Naive thymus-derived CD4-positive, alpha-beta T cell (primary cell): ENCODE measurements at regions not wholly inside any gene's neighbourhood (a gene's known extent, or its start where the extent isn't known, plus 50 kb on each side); places are given as distances from the start of the nearest gene placed in this dataset.

Experiments used
- ATAC-seq: fragments of 150-1000 bp; cut with Tn5 transposase; 2 replicates; pipeline ENCODE4 v1.10.0; 2021; ENCODE audit warnings: mild to moderate bottlenecking, moderate library complexity
- CTCF ChIA-PET: fragments of 350-600 bp; sonication (Branson Sonifier 250); formaldehyde crosslinking; loops from one replicate; lab custom pipeline; 2021; ENCODE audit warnings: antibody characterized with exemption; lab: Charles Lee
- POLR2A ChIA-PET: fragments of 350-600 bp; sonication (Branson Sonifier 250); formaldehyde crosslinking; loops from one replicate; lab custom pipeline; 2021; ENCODE audit warnings: antibody characterized with exemption, inconsistent platforms; lab: Charles Lee
- DNase-seq, 9 donors: peaks; one replicate each; pipeline versions ENCODE4 v3.0.0 to v3.0.0-alpha.2; 2020 to 2022; ENCODE audit warnings: mixed read lengths in 1 of 9
- H3K27ac ChIP-seq: one replicate; pipeline ENCODE4 v1.7.0; 2013; ENCODE audit warnings: mild to moderate bottlenecking, low read depth, low read length, moderate library complexity
- H3K27me3 ChIP-seq, 2 donors: one replicate each; pipeline ENCODE4 v1.7.0; 2013; ENCODE audit warnings: low read length in 2 of 2, mild to moderate bottlenecking in 2 of 2, moderate library complexity in 2 of 2; ENCODE audit not compliant: control insufficient read depth in 2 of 2, insufficient read depth in 2 of 2
- H3K36me3 ChIP-seq, 3 experiments: 1 replicate in 2 of 3; 2 replicates in 1 of 3; pipeline ENCODE4 v1.7.0; 2013; ENCODE audit warnings: low read length in 3 of 3, mild to moderate bottlenecking in 3 of 3, moderate library complexity in 1 of 3; ENCODE audit not compliant: insufficient read depth in 3 of 3, control insufficient read depth in 2 of 3
- H3K4me1 ChIP-seq, 2 donors: one replicate each; pipeline ENCODE4 v1.7.0; 2013; ENCODE audit warnings: low read length in 2 of 2, mild to moderate bottlenecking in 2 of 2, moderate library complexity in 1 of 2; ENCODE audit not compliant: control insufficient read depth in 2 of 2, insufficient read depth in 2 of 2
- H3K4me3 ChIP-seq: 2 replicates; pipeline ENCODE4 v1.7.0; 2013; ENCODE audit warnings: mild to moderate bottlenecking, low read length
- H3K9me3 ChIP-seq, 3 experiments: 1 replicate in 2 of 3; 2 replicates in 1 of 3; pipeline ENCODE4 v1.7.0; 2013; ENCODE audit warnings: low read length in 3 of 3; ENCODE audit not compliant: control insufficient read depth in 2 of 3
- H3K27ac Mint-ChIP-seq, 9 donors: one replicate each; pipeline ENCODE4 v1.8.0; 2020 to 2022; ENCODE audit warnings: mixed read lengths in 9 of 9, mild to moderate bottlenecking in 8 of 9, moderate library complexity in 5 of 9, inconsistent platforms in 2 of 9
- H3K27me3 Mint-ChIP-seq, 5 donors: one replicate each; pipeline ENCODE4 v1.8.0; 2021 to 2022; ENCODE audit warnings: mixed read lengths in 5 of 5, mild to moderate bottlenecking in 1 of 5
- H3K36me3 Mint-ChIP-seq, 5 donors: one replicate each; pipeline ENCODE4 v1.8.0; 2020 to 2022; ENCODE audit warnings: mixed read lengths in 5 of 5, mild to moderate bottlenecking in 3 of 5, inconsistent platforms in 1 of 5
- H3K4me1 Mint-ChIP-seq, 7 donors: one replicate each; pipeline ENCODE4 v1.8.0; 2020 to 2022; ENCODE audit warnings: mixed read lengths in 7 of 7, mild to moderate bottlenecking in 3 of 7, inconsistent platforms in 1 of 7
- H3K4me3 Mint-ChIP-seq, 10 donors: one replicate each; pipeline ENCODE4 v1.8.0; 2020 to 2022; ENCODE audit warnings: mild to moderate bottlenecking in 10 of 10, mixed read lengths in 10 of 10, moderate library complexity in 6 of 10, inconsistent platforms in 2 of 10
- H3K9me3 Mint-ChIP-seq, 11 donors: one replicate each; pipeline ENCODE4 v1.8.0; 2020 to 2022; ENCODE audit warnings: mixed read lengths in 11 of 11, mild to moderate bottlenecking in 4 of 11, inconsistent platforms in 1 of 11, moderate library complexity in 1 of 11
- intact Hi-C, 2 donors: fragments of 100-400 bp; cut with micrococcal nuclease; formaldehyde crosslinking; loops; one replicate each; pipeline ENCODE4 v1.15.1; 2023

DNA sequence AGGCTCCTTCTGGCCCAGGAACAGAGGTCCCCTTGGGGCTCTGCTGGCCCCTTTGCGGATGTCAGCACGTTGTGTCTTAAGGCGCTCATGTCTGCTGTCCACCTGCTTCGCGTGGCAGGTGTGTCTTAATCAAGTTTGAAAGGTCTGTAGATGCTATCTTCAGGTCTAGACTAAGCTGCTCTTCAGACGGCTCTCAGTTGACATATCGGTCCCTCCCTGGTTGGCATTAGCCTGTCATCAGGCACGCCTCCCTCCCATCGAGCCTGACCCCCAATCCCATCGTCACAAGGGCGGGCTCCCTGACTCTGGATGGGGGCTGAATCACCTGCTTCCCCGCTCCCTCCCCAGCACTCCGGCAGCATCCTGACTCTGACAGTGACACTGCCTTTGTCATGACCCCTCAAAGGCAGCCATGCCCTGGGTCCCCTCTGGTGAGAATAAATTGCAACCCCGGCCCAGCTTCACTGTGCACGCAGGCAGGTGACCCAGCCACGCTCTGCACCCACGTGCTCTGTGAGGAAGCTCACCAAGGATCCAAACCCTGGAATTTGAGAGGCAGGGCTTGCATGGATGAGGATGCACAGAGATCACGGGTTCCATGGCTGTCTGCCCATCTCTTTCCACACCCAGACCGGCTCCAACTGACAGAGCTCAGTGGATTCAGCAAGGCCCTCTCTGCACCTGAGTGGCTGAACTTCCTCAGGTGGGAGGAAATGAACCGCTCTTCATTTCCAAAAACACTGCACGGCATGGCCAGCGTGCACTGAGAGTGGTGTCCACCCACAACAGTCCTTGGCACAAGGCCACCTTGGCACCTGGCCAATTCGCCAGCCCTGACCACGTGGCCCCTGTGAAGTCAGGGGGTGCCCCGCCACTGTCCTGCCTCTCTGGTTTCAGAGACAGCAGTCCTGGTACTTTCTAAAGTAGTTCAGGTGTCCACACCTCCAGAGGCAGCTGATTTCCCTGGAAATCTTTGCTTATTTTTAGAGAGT, 110.2 kb upstream of the GPC1 start:
- Mint-ChIP-seq H3K4me1 (peaks cover 0 to 1% (median 0%) of the 10 kb centered on the region in 7 donors), H3K9me3 (peaks cover 0 to 4% (median 1%) of the 10 kb centered on the region in 11 donors), H3K4me3 (no peak overlapping the region), H3K36me3 (no peaks in the 10 kb centered on the region), H3K27ac (no peak overlapping the region), H3K27me3 (peaks cover 0 to 11% (median 7%) of the 10 kb centered on the region in 5 donors)
- Histone ChIP-seq H3K27me3 (no peaks in the 10 kb centered on the region), H3K4me1 (no peaks in the 10 kb centered on the region), H3K9me3 (no peaks in the 10 kb centered on the region), H3K27ac (no peak overlapping the region), H3K4me3 (no peak overlapping the region), H3K36me3 (no peaks in the 10 kb centered on the region)
- intact Hi-C loops = no loop called here
- DNase-seq (no peak), ATAC-seq (no peak)
- ChIA-PET POLR2A (no interaction called here), CTCF (no interaction called here)

DNA sequence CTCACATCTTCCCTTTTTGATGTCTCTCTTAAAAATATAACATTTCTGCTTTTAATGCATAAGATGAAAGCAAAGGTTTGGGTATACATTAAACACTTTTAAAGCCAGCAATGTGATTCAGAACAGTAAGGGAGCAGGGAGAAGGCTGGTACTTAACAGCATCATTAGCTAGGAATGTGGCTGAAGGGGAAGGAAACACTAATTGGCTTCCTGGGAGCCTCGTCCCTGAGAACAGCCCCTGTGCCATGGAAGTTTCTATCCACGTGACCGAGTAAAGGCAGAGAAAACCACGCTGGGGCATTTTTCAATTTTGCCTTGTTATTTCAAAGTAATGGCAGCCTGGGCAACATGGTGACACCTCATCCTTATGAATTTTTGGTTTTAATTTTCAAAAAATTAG, 109.2 kb upstream of the GPC1 start:
- Histone ChIP-seq H3K36me3 (no peaks in the 10 kb centered on the region), H3K27me3 (no peaks in the 10 kb centered on the region), H3K4me1 (no peaks in the 10 kb centered on the region), H3K9me3 (peaks cover 0 to 3% (median 0%) of the 10 kb centered on the region in 3 experiments), H3K27ac (no peak overlapping the region), H3K4me3 (no peak overlapping the region)
- Mint-ChIP-seq H3K4me3 (no peak overlapping the region), H3K27me3 (peaks cover 0 to 11% (median 7%) of the 10 kb centered on the region in 5 donors), H3K27ac (no peak overlapping the region), H3K9me3 (peaks cover 0 to 11% (median 6%) of the 10 kb centered on the region in 11 donors), H3K4me1 (peaks cover 0 to 1% (median 0%) of the 10 kb centered on the region in 7 donors), H3K36me3 (no peaks in the 10 kb centered on the region)
- intact Hi-C loops = no loop called here
- ChIA-PET CTCF (no interaction called here), POLR2A (no interaction called here)
- ATAC-seq (no peak), DNase-seq (no peak)

- Mint-ChIP-seq H3K9me3 (peaks cover 0 to 18% (median 8%) of the 10 kb centered on the region in 11 donors), H3K27ac (no peak overlapping the region), H3K4me3 (no peak overlapping the region), H3K4me1 (peaks cover 0 to 1% (median 0%) of the 10 kb centered on the region in 7 donors), H3K27me3 (peaks cover under 1 to 11% (median 7%) of the 10 kb centered on the region in 5 donors), H3K36me3 (no peaks in the 10 kb centered on the region)
- ChIA-PET POLR2A (no interaction called here), CTCF (no interaction called here)
- H3K27ac ChIP-seq = no peak overlapping the region
- intact Hi-C loops = no loop called here
- no peak overlapping the region for H3K4me3 ChIP-seq
- DNase-seq = no peak
- no peaks in the 10 kb centered on the region for H3K36me3 ChIP-seq
- H3K9me3 ChIP-seq = peaks cover 0 to 7% (median 0%) of the 10 kb centered on the region in 3 experiments
- ATAC-seq = no peak
- H3K27me3 ChIP-seq = no peaks in the 10 kb centered on the region
- no peaks in the 10 kb centered on the region for H3K4me1 ChIP-seq
Measured at GRCh38 chr2:240326886-240327285, 108.6 kb upstream of the GPC1 start.

DNA sequence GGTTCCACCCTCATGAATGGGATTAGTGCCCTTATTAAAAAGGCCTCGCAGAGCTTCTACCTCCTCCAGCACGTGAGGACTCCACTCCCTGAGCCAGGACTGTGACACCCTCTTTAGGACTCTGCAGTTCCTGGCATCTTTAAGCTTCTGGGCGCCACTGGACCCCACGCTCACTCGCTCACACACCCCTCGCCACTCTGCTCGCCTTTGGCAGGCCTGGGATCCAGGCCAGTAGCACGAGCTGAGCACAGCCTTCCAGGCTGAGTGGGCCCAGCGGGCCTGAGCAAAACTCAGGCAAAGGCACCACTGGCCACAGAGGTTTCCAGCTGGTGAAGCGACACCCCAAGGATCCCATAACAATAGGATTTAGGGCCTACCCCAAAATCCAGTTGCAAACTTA, 107.9 kb upstream of the GPC1 start:
- Histone ChIP-seq H3K4me3 (no peak overlapping the region), H3K36me3 (no peaks in the 10 kb centered on the region), H3K27ac (no peak overlapping the region), H3K9me3 (peaks cover 0 to 7% (median 0%) of the 10 kb centered on the region in 3 experiments), H3K4me1 (no peaks in the 10 kb centered on the region), H3K27me3 (no peaks in the 10 kb centered on the region)
- Mint-ChIP-seq H3K9me3 (peaks cover 0 to 24% (median 14%) of the 10 kb centered on the region in 11 donors), H3K36me3 (no peaks in the 10 kb centered on the region), H3K4me3 (no peak overlapping the region), H3K27me3 (peaks cover 5 to 11% (median 9%) of the 10 kb centered on the region in 5 donors), H3K4me1 (peaks cover 0 to 1% (median 0%) of the 10 kb centered on the region in 7 donors), H3K27ac (no peak overlapping the region)
- intact Hi-C loops = no loop called here
- CTCF ChIA-PET = no interaction called here
- POLR2A ChIA-PET = no interaction called here
- DNase-seq (no peak), ATAC-seq (no peak)

- H3K36me3 Mint-ChIP-seq = no peaks in the 10 kb centered on the region
- peaks cover 7 to 17% (median 15%) of the 10 kb centered on the region in 5 donors for H3K27me3 Mint-ChIP-seq
- Histone ChIP-seq H3K9me3 (peaks cover 0 to 7% (median 0%) of the 10 kb centered on the region in 3 experiments), H3K4me3 (no peak overlapping the region), H3K4me1 (no peaks in the 10 kb centered on the region), H3K27me3 (no peaks in the 10 kb centered on the region), H3K36me3 (no peaks in the 10 kb centered on the region), H3K27ac (no peak overlapping the region)
- H3K4me1 Mint-ChIP-seq = peaks cover 0 to 1% (median 0%) of the 10 kb centered on the region in 7 donors
- no peak overlapping the region for H3K27ac Mint-ChIP-seq
- H3K4me3 Mint-ChIP-seq = no peak overlapping the region
- no peak for DNase-seq
- H3K9me3 Mint-ChIP-seq = peaks cover 0 to 29% (median 15%) of the 10 kb centered on the region in 11 donors
- POLR2A ChIA-PET = no interaction called here
- intact Hi-C loops = no loop called here
- CTCF ChIA-PET = no interaction called here
- no peak for ATAC-seq
Measured at GRCh38 chr2:240328526-240328925, 106.9 kb upstream of the GPC1 start.

DNA sequence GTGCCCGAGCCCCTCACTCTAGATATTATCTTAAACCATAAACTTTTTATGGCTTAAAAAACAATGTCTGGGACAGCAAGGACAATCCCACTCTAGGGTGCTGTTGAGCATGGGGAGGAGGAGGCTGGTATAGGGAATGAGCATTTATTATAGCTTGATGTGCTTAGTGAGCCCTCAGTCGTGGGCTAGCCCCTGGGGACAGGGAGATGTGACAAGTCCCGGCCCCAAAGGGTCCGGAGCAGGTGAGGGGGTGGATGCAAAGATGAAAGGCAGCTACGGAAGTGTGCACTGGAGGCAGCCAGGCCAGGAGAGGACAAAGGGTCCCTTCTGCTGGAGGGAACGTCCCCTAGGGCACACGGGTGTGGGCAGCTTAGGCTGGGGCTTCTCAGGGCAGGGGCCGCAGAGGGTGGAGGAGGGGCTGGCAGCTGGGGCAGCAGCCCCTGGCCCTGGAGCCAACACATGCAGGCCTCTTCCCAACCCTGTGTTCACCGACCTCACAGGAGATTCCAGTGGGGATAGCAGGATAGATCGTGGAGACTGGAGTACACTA, 106.3 kb upstream of the GPC1 start:
- intact Hi-C loops = no loop called here
- ATAC-seq = no peak

More for the DNA sequence above, 106.3 kb upstream of the GPC1 start:
- DNase-seq = no peak
- Histone ChIP-seq H3K27me3 (no peaks in the 10 kb centered on the region), H3K27ac (no peak overlapping the region), H3K36me3 (no peaks in the 10 kb centered on the region), H3K4me1 (no peaks in the 10 kb centered on the region), H3K4me3 (no peak overlapping the region), H3K9me3 (peaks cover 0 to 7% (median 0%) of the 10 kb centered on the region in 3 experiments)
- Mint-ChIP-seq H3K27me3 (peaks cover 7 to 20% (median 15%) of the 10 kb centered on the region in 5 donors), H3K4me1 (peaks cover 0 to 1% (median 0%) of the 10 kb centered on the region in 7 donors), H3K27ac (no peak overlapping the region), H3K9me3 (peaks cover 0 to 29% (median 15%) of the 10 kb centered on the region in 11 donors), H3K36me3 (no peaks in the 10 kb centered on the region), H3K4me3 (no peak overlapping the region)
- CTCF ChIA-PET = no interaction called here
- POLR2A ChIA-PET = no interaction called here
